ENCODE measurements at regions not wholly inside any gene's neighbourhood (a gene's known extent, or its start where the extent isn't known, plus 50 kb on each side); places are given as distances from the start of the nearest gene placed in this dataset.
"Not testable (repeated sequence)": the region's sequence is repeated elsewhere in the genome, so short reads cannot be mapped to it uniquely, and the experiment has no call there.

DNA sequence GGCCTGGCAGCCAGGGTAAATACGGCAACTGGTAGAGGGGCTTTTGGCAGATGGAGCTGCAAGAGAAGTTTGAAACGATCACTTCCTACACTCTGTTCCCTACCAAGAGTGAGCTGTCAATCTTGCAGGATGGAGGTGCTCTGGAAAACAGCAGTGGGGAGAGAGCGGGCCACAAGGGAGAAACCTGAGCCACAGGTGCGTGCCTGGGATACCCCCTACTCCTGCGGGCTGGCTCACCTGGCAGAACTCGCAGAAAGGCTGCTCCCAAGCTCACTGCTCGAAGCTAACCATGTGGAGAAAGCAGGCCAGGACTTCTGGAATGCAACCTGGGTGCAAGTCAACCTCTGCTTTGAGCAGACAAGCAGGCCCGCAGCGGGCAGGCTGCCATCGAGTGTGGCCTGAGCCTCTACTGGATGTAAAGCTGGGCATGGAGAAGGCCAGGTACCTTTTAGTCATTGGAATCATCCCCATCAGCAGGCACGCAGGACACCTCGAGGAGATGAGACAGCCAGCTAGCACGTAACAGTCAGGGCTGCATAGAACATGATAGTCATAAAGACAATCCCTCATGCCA is 256.8 kb downstream of the BCL2L11 start:
- H3K36me3 ChIP-seq (ENCODE audit: control insufficient read depth in 2 of 2, extremely low read depth in 1 of 2, insufficient read depth in 1 of 2, low read length in 1 of 2); ATAC-seq (replicated peaks in 1 of 4); H3K27ac Mint-ChIP-seq; DNase-seq; H3K9me3 ChIP-seq; H3K27me3 ChIP-seq (replicated peaks in 1 of 2; ENCODE audit: control insufficient read depth in 2 of 2, extremely low read depth in 1 of 2, insufficient read depth in 2 of 2, low read length in 1 of 2); H3K4me3 Mint-ChIP-seq; H3K27me3 Mint-ChIP-seq; H3K4me3 ChIP-seq (ENCODE audit: control insufficient read depth in 1 of 2, extremely low read depth in 1 of 2, low read length in 1 of 2); H3K4me1 ChIP-seq (ENCODE audit: control insufficient read depth in 1 of 2, extremely low read depth in 1 of 2, insufficient read depth in 2 of 2, low read length in 2 of 2); POLR2A ChIA-PET; CTCF ChIA-PET; H3K36me3 Mint-ChIP-seq; H3K9me3 Mint-ChIP-seq; H3K27ac ChIP-seq (ENCODE audit: low read length): not testable (repeated sequence)
- peaks cover 6 to 11% (median 10%) of the 10 kb centered on the region in 3 donors for H3K4me1 Mint-ChIP-seq
- no CpG with 5 or more reads among the region's 13 CpGs for WGBS (ENCODE audit: insufficient coverage)

DNA sequence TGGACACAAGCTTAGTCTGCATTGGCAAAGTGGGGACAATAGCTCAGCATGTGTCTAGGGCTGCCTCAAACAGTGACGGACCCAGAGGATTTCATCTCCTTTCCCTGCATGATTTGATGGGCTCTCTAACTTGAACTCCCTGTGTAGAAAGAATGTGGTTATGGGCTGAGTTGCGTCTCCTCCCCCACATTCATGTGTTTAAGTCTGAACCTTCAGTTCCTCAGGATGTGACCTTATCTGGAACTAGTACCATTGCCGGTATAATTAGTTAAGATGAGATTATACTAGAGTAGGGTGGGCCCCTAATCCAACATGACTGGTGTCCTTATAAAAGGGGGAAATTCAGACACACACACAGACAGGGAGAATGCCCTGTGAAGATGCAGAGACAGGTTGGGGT is 257.6 kb downstream of the BCL2L11 start:
- H3K27ac ChIP-seq (ENCODE audit: low read length); POLR2A ChIA-PET; H3K4me3 ChIP-seq (ENCODE audit: control insufficient read depth in 1 of 2, extremely low read depth in 1 of 2, low read length in 1 of 2); H3K27ac Mint-ChIP-seq; H3K4me3 Mint-ChIP-seq; H3K27me3 Mint-ChIP-seq; H3K27me3 ChIP-seq (replicated peaks in 1 of 2; ENCODE audit: control insufficient read depth in 2 of 2, extremely low read depth in 1 of 2, insufficient read depth in 2 of 2, low read length in 1 of 2); H3K9me3 Mint-ChIP-seq; H3K36me3 ChIP-seq (ENCODE audit: control insufficient read depth in 2 of 2, extremely low read depth in 1 of 2, insufficient read depth in 1 of 2, low read length in 1 of 2); CTCF ChIA-PET; H3K9me3 ChIP-seq; DNase-seq; H3K36me3 Mint-ChIP-seq; H3K4me1 ChIP-seq (ENCODE audit: control insufficient read depth in 1 of 2, extremely low read depth in 1 of 2, insufficient read depth in 2 of 2, low read length in 2 of 2): not testable (repeated sequence)
- peaks cover 6 to 11% (median 10%) of the 10 kb centered on the region in 3 donors for H3K4me1 Mint-ChIP-seq
- ATAC-seq (replicated peaks in 1 of 4): peak in 1 of 4 experiments; percentile 32
- no CpG with 5 or more reads among the region's 3 CpGs for WGBS (ENCODE audit: insufficient coverage)

DNA sequence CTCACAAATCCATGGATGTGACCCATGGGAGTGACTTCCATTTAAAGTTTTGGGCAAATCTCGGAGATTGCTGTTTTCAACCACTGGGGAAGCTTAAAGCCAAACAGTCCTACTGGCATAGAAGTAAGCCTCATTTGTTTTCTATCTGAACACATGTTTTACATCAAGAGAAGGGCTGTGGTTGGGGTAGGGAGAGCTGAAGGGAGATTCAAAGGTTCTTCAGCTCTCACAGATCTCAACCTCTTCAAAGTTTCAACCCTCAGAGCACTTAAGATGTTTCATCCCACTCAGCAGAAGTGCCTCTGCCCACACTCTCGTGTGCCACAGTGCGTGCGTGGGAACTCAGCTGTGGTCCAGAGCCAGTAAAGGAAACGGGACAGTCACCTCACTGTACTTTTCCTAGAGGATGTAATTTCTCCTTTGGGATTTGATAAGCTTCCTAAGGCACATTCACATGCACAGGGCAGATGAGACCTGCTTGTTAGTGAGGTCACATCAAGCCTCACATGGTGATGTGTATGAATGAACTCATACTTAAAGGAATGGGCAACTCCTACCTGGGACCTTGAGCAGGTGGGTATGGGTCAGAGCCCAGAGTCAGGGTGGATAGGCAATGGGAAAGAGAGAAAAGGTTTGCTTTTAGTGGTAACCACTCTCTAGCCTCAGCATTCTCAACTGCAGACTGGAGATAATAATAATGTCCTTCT is 260.2 kb downstream of the BCL2L11 start:
- ATAC-seq (replicated peaks in 1 of 4): peak; percentile 79 to 99 (median 87)
- H3K27me3 ChIP-seq (replicated peaks in 1 of 2; ENCODE audit: control insufficient read depth in 2 of 2, extremely low read depth in 1 of 2, insufficient read depth in 2 of 2, low read length in 1 of 2); CTCF ChIA-PET; H3K36me3 ChIP-seq (ENCODE audit: control insufficient read depth in 2 of 2, extremely low read depth in 1 of 2, insufficient read depth in 1 of 2, low read length in 1 of 2); H3K4me3 Mint-ChIP-seq; H3K36me3 Mint-ChIP-seq; H3K9me3 ChIP-seq; H3K4me1 ChIP-seq (ENCODE audit: control insufficient read depth in 1 of 2, extremely low read depth in 1 of 2, insufficient read depth in 2 of 2, low read length in 2 of 2); H3K4me3 ChIP-seq (ENCODE audit: control insufficient read depth in 1 of 2, extremely low read depth in 1 of 2, low read length in 1 of 2); H3K27me3 Mint-ChIP-seq; POLR2A ChIA-PET; H3K9me3 Mint-ChIP-seq; H3K27ac ChIP-seq (ENCODE audit: low read length): not testable (repeated sequence)
- DNase-seq: peak in 18 of 35 experiments; percentile 3 to 32 (median 11)
- Mint-ChIP-seq H3K4me1 (peaks cover 6 to 11% (median 10%) of the 10 kb centered on the region in 3 donors), H3K27ac (peak overlapping the region; percentile 22 to 48)
- WGBS (ENCODE audit: insufficient coverage): no CpG with 5 or more reads among the region's 5 CpGs

DNA sequence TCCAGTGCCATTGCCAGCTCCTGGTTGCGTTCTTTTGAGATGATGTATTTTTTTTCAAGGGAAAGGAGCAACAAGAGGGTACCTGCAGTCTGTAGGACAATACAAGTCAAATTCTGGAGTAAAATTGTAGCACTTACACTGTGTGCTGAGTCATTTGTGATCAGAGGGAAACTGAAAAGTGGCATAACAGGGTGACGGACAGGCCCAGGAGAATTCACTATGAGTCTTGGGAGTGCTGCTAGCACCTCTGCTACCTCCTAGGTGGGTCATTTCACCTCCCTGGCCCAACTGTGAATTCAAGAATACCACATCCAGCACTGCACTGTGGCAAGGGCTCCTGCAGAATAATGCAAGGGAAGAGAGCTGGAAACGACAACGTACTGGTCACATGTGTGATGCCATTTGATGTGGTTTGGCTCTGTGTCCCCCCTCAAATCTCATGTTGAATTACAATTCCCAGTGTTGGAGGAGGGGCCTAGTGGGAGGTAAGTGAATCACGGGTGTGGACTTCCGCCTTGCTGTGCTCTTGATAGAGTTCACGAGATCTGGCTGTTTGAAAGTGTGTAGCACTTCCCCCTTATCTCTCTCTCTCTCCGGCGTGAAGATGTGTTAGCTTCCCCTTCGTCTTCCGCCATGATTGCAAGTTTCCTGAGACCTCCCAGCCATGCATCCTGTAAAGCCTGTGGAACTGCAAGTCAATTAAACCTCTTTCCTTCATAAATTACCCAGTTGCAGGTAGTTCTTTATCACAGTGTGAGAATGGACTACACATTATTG is 261.0 kb downstream of the BCL2L11 start:
- DNase-seq; H3K4me3 Mint-ChIP-seq; H3K27me3 ChIP-seq (replicated peaks in 1 of 2; ENCODE audit: control insufficient read depth in 2 of 2, extremely low read depth in 1 of 2, insufficient read depth in 2 of 2, low read length in 1 of 2); H3K4me1 ChIP-seq (ENCODE audit: control insufficient read depth in 1 of 2, extremely low read depth in 1 of 2, insufficient read depth in 2 of 2, low read length in 2 of 2); H3K36me3 ChIP-seq (ENCODE audit: control insufficient read depth in 2 of 2, extremely low read depth in 1 of 2, insufficient read depth in 1 of 2, low read length in 1 of 2); CTCF ChIA-PET; H3K4me3 ChIP-seq (ENCODE audit: control insufficient read depth in 1 of 2, extremely low read depth in 1 of 2, low read length in 1 of 2); H3K9me3 Mint-ChIP-seq; H3K27me3 Mint-ChIP-seq; POLR2A ChIA-PET; H3K36me3 Mint-ChIP-seq; H3K27ac ChIP-seq (ENCODE audit: low read length); ATAC-seq (replicated peaks in 1 of 4); H3K27ac Mint-ChIP-seq; H3K9me3 ChIP-seq: not testable (repeated sequence)
- no CpG with 5 or more reads among the region's 11 CpGs for WGBS (ENCODE audit: insufficient coverage)
- H3K4me1 Mint-ChIP-seq: peaks cover 6 to 11% (median 10%) of the 10 kb centered on the region in 3 donors

DNA sequence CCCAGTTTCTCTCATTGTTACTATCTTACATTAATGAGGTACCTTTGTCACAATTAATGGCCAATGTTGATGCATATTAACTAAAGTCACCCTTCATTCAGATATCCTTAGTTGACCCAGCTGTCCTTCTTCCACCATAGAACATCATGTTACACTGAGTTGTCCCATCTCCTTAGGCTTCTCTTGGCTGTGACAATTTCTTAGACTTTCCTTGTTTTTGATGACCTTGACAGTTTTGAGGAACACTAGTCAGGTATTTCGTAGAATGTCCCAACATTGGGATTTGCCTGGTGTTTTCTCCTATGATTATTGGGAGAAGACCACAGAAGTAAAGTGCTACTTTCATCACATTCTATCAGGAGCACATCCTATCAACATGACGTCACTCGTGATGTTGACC is 261.8 kb downstream of the BCL2L11 start:
- POLR2A ChIA-PET; H3K27me3 ChIP-seq (replicated peaks in 1 of 2; ENCODE audit: control insufficient read depth in 2 of 2, extremely low read depth in 1 of 2, insufficient read depth in 2 of 2, low read length in 1 of 2); H3K9me3 ChIP-seq; H3K4me3 ChIP-seq (ENCODE audit: control insufficient read depth in 1 of 2, extremely low read depth in 1 of 2, low read length in 1 of 2); ATAC-seq (replicated peaks in 1 of 4); H3K27ac ChIP-seq (ENCODE audit: low read length); H3K36me3 ChIP-seq (ENCODE audit: control insufficient read depth in 2 of 2, extremely low read depth in 1 of 2, insufficient read depth in 1 of 2, low read length in 1 of 2); CTCF ChIA-PET; H3K9me3 Mint-ChIP-seq; H3K27ac Mint-ChIP-seq; DNase-seq; H3K4me1 ChIP-seq (ENCODE audit: control insufficient read depth in 1 of 2, extremely low read depth in 1 of 2, insufficient read depth in 2 of 2, low read length in 2 of 2); H3K36me3 Mint-ChIP-seq; H3K27me3 Mint-ChIP-seq; H3K4me3 Mint-ChIP-seq: not testable (repeated sequence)
- H3K4me1 Mint-ChIP-seq: peaks cover 6 to 11% (median 10%) of the 10 kb centered on the region in 3 donors
- no CpG with 5 or more reads among the region's 3 CpGs for WGBS (ENCODE audit: insufficient coverage)

DNA sequence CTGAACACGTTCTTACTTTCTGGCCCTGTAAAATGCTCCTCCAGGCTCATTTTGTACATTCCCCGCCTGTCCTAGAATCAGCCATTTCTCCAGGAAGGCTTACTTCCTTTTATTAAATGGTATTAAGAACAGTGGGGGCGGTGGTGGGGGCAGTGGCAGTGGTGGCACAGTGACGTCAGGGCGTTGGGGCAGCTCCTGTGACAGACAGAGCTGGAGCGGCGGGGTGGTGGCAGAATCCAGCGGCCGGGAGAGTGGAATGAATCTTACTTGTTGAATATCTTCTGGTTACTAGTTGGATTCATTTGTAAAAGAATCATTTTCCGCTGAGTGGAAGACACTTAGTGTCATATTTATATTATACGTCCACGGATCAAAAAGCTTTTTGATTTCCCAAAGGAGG is 262.6 kb downstream of the BCL2L11 start:
- CTCF ChIA-PET; H3K9me3 ChIP-seq; H3K27me3 Mint-ChIP-seq; H3K36me3 Mint-ChIP-seq; DNase-seq; H3K4me3 ChIP-seq (ENCODE audit: control insufficient read depth in 1 of 2, extremely low read depth in 1 of 2, low read length in 1 of 2); ATAC-seq (replicated peaks in 1 of 4); H3K4me1 ChIP-seq (ENCODE audit: control insufficient read depth in 1 of 2, extremely low read depth in 1 of 2, insufficient read depth in 2 of 2, low read length in 2 of 2); H3K36me3 ChIP-seq (ENCODE audit: control insufficient read depth in 2 of 2, extremely low read depth in 1 of 2, insufficient read depth in 1 of 2, low read length in 1 of 2); H3K9me3 Mint-ChIP-seq; H3K27ac Mint-ChIP-seq; POLR2A ChIA-PET; H3K27ac ChIP-seq (ENCODE audit: low read length); H3K27me3 ChIP-seq (replicated peaks in 1 of 2; ENCODE audit: control insufficient read depth in 2 of 2, extremely low read depth in 1 of 2, insufficient read depth in 2 of 2, low read length in 1 of 2); H3K4me3 Mint-ChIP-seq: not testable (repeated sequence)
- peaks cover 6 to 11% (median 10%) of the 10 kb centered on the region in 3 donors for H3K4me1 Mint-ChIP-seq
- no CpG with 5 or more reads among the region's 12 CpGs for WGBS (ENCODE audit: insufficient coverage)

Measured in T-cell (primary cell).